OCI-LY7 (cell line): ENCODE measurements at regions not wholly inside any gene's neighbourhood (a gene's known extent, or its start where the extent isn't known, plus 50 kb on each side); places are given as distances from the start of the nearest gene placed in this dataset.

Source experiments
- EZH2phosphoT487 ChIP-seq: fragments of 200-600 bp; sonication (generic); IDR thresholded peaks from 2 replicates; pipeline ENCODE4 v1.6.1; 2018; ENCODE audit warnings: low read depth, borderline replicate concordance, mild to moderate bottlenecking, mixed run types, antibody characterized with exemption, low read length, moderate library complexity, mixed read lengths
- TF ChIP-seq, protein P1 (sequence below): fragments of 200-600 bp; sonication (generic); conservative IDR thresholded peaks from 2 replicates; pipeline ENCODE4 v1.5.1; 2014; ENCODE audit warnings: mild to moderate bottlenecking, antibody characterized with exemption, low read length, moderate library complexity, mixed read lengths

DNA sequence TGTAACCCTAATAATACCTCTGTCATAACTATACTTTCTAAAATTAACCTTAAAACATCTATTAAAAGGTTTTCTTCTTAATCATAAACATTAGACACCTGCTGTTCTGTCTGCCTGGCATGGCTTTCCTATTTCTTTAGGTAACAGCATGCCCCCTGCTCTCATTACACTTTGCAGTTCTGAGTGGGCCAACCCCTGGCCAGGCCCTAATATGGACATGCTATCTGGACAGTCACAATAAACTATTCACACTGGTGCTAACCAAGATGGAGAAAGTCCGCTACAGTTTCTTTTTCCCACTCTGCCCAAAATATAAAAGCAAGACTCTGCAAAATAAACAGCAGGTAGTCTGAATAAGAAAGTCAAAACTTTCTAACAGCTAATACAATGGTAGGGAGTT lies 84.0 kb downstream of the ELAPOR2 start:
- TF ChIP-seq, protein P1, sequence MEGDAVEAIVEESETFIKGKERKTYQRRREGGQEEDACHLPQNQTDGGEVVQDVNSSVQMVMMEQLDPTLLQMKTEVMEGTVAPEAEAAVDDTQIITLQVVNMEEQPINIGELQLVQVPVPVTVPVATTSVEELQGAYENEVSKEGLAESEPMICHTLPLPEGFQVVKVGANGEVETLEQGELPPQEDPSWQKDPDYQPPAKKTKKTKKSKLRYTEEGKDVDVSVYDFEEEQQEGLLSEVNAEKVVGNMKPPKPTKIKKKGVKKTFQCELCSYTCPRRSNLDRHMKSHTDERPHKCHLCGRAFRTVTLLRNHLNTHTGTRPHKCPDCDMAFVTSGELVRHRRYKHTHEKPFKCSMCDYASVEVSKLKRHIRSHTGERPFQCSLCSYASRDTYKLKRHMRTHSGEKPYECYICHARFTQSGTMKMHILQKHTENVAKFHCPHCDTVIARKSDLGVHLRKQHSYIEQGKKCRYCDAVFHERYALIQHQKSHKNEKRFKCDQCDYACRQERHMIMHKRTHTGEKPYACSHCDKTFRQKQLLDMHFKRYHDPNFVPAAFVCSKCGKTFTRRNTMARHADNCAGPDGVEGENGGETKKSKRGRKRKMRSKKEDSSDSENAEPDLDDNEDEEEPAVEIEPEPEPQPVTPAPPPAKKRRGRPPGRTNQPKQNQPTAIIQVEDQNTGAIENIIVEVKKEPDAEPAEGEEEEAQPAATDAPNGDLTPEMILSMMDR = no peak
- no peak for TF ChIP-seq EZH2phosphoT487
